GM12865 (cell line): ENCODE measurements at regions not wholly inside any gene's neighbourhood (a gene's known extent, or its start where the extent isn't known, plus 50 kb on each side); places are given as distances from the start of the nearest gene placed in this dataset.

ENCODE experiments used
- DNase-seq: peaks from one replicate; pipeline ENCODE4 v3.0.0; 2010; ENCODE audit warnings: low read depth
- H3K4me3 ChIP-seq: 2 replicates; pipeline ENCODE4 v1.5.1; 2011; ENCODE audit warnings: mild to moderate bottlenecking, low read depth, low read length, control low read depth
- CTCF ChIP-seq: IDR thresholded peaks from 2 replicates; pipeline ENCODE4 v1.5.1; 2011; ENCODE audit warnings: low read length, control low read depth, low read depth, inconsistent platforms; ENCODE audit not compliant: insufficient read depth; ENCODE audit errors: missing control alignments

- TF ChIP-seq CTCF, result no peak
- DNase-seq, result no peak
- no peak overlapping the region for H3K4me3 ChIP-seq
Measured at GRCh38 chr2:163462993-163463392, 272.8 kb downstream of the FIGN start.

GRCh38 chr2:163459986-163460385, 275.8 kb downstream of the FIGN start:
- no peak overlapping the region for H3K4me3 ChIP-seq
- no peak for DNase-seq
- TF ChIP-seq CTCF, result no peak

- no peak overlapping the region for H3K4me3 ChIP-seq
- no peak for DNase-seq
- TF ChIP-seq CTCF, result no peak
Measured at GRCh38 chr2:163456953-163457743, 278.7 kb downstream of the FIGN start.

- TF ChIP-seq CTCF, result no peak
- H3K4me3 ChIP-seq, result no peak overlapping the region
- DNase-seq, result no peak
Measured at GRCh38 chr2:163455815-163456214, 280.0 kb downstream of the FIGN start.

- H3K4me3 ChIP-seq, result no peak overlapping the region
- no peak for DNase-seq
- no peak for TF ChIP-seq CTCF
Measured at GRCh38 chr2:163453920-163454319, 281.9 kb downstream of the FIGN start.

- no peak overlapping the region for H3K4me3 ChIP-seq
- no peak for DNase-seq
- no peak for TF ChIP-seq CTCF
Measured at GRCh38 chr2:163441603-163442002, 294.2 kb downstream of the FIGN start.

GRCh38 chr2:163436963-163437362, 298.8 kb downstream of the FIGN start:
- no peak for DNase-seq
- no peak overlapping the region for H3K4me3 ChIP-seq
- TF ChIP-seq CTCF, result no peak
